Testis (tissue), 2 donors: ENCODE measurements at regions not wholly inside any gene's neighbourhood (a gene's known extent, or its start where the extent isn't known, plus 50 kb on each side); places are given as distances from the start of the nearest gene placed in this dataset.

Experiments
- DNase-seq: peaks from one replicate; pipeline ENCODE4 v3.0.0-alpha.2; 2019
- H3K27ac ChIP-seq, 2 donors: fragments of 200-600 bp; sonication (generic); one replicate each; pipeline ENCODE4 v1.5.1; 2019
- H3K27me3 ChIP-seq: fragments of 200-600 bp; sonication (generic); one replicate; pipeline ENCODE4 v1.5.1; 2019
- H3K36me3 ChIP-seq: fragments of 200-600 bp; sonication (generic); one replicate; pipeline ENCODE4 v1.5.1; 2017; ENCODE audit warnings: low read depth; ENCODE audit errors: missing control alignments
- H3K4me1 ChIP-seq: fragments of 200-600 bp; sonication (generic); one replicate; pipeline ENCODE4 v1.5.1; 2019
- H3K4me3 ChIP-seq, 2 donors: fragments of 200-600 bp; sonication (generic); one replicate each; pipeline ENCODE4 v1.5.1; 2017 to 2019
- H3K9me3 ChIP-seq: fragments of 200-600 bp; sonication (generic); one replicate; pipeline ENCODE4 v1.5.1; 2017
- CTCF ChIP-seq, 3 experiments: fragments of 450-650 bp in 2 of 3; fragments of 200-600 bp in 1 of 3; sonication (generic) in 1 of 3; IDR thresholded peaks; one replicate each; pipeline ENCODE4 v1.5.1; 2016 to 2019; ENCODE audit warnings: antibody characterized with exemption in 3 of 3, mild to moderate bottlenecking in 2 of 3, moderate library complexity in 1 of 3
- POLR2A ChIP-seq: fragments of 450-650 bp; IDR thresholded peaks from one replicate; pipeline ENCODE4 v1.6.1; 2017; ENCODE audit warnings: antibody characterized with exemption, mild to moderate bottlenecking, moderate library complexity
- WGBS, 2 donors: methylation state at CpG; one replicate each; pipeline ENCODE4 v1.1.5; 2018; 5-methylcytosine and 5-hydroxymethylcytosine counted together
- intact Hi-C: fragments of 100-400 bp; cut with DNase I; formaldehyde crosslinking; loops from one replicate; pipeline ENCODE4 v1.15.1; 2023; ENCODE audit warnings: low total_unique reads

- Histone ChIP-seq H3K4me1 (no peaks in the 10 kb centered on the region), H3K4me3 (no peak overlapping the region), H3K9me3 (no peaks in the 10 kb centered on the region), H3K27ac (no peak overlapping the region), H3K27me3 (no peaks in the 10 kb centered on the region), H3K36me3 (no peaks in the 10 kb centered on the region)
- 48 to 52% methylated on average over 1 of the region's 1 CpG for WGBS, 2 donors
- no peak for DNase-seq
- intact Hi-C loops: no loop called here
- TF ChIP-seq CTCF (IDR thresholded peaks at IDR 0.05) (no peak), POLR2A (no peak)
Observed at GRCh38 chr1:99198393-99198792, 65.9 kb upstream of the PLPPR4 start.

- DNase-seq: no peak
- Histone ChIP-seq H3K4me3 (no peak overlapping the region), H3K9me3 (no peaks in the 10 kb centered on the region), H3K4me1 (no peaks in the 10 kb centered on the region), H3K36me3 (no peaks in the 10 kb centered on the region), H3K27me3 (no peaks in the 10 kb centered on the region), H3K27ac (no peak overlapping the region)
- WGBS, 2 donors: 90 to 93% methylated on average over 3 of the region's 3 CpGs
- intact Hi-C loops: no loop called here
- TF ChIP-seq POLR2A (no peak), CTCF (IDR thresholded peaks at IDR 0.05) (no peak)
Observed at GRCh38 chr1:99207216-99207615, 57.1 kb upstream of the PLPPR4 start.
